ENCODE measurements at regions not wholly inside any gene's neighbourhood (a gene's known extent, or its start where the extent isn't known, plus 50 kb on each side); places are given as distances from the start of the nearest gene placed in this dataset.
"Not testable (repeated sequence)": the region's sequence is repeated elsewhere in the genome, so short reads cannot be mapped to it uniquely, and the experiment has no call there.

DNA sequence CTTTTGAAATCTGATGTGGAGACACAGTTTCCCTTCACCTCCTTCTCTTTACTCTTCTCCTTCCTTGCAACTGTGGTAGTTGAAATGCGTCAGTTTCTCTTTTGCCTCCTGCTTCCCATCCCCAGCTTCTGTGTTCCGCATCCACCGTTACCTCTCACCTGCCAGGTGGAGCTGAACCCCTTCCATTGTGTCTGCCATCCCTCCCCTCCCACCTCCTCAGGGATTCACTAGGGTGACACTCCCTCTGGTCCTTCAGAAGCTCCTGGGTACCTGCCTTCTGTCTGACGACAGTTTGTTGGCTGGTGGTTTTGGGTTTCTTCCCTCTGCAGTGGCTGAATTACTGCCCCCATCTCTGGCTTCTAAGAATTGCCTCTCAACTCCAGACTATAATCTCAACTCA lies 132.1 kb downstream of the SLC24A2 start:
- DNase-seq (ENCODE audit: low spot score) = no peak

DNA sequence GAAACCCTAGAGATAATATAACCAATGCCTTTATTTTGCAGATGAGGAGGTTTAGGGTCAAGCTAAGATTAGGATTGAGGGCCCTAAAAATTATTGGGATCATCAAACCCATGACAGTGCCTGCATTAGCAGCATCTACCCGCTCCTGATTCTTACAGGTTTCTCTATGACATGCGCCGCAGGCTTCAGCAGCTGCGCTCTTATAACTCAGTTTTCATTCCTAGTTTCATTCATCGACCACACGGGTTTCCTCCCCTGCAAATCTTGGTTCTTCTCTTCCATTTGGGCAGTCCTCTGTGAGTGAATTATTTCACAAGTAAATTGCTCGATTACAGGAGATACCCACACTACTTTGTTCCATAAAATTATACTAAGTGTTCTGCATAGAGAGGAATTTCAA lies 137.2 kb downstream of the SLC24A2 start:
- DNase-seq (ENCODE audit: low spot score) = no peak

DNA sequence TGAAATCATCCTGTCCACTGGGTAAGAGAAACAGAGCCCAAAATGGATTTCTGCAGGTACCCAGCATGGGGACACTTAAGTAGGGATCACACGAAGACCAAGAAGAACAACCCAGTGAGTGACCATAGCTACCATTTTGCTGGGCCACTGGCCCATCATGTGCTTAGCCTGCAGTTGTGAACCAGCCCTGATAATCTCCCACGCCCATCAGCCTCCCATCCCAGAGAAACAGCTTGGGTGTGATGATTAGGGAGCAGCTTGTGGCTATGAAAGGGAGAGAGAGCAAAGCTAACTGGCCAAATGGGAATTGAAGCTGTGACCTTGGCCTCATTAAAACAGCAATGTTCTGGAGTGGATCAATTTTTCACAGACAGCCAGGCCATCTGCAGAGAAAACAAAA lies 138.5 kb downstream of the SLC24A2 start:
- no peak for DNase-seq (ENCODE audit: low spot score)

DNA sequence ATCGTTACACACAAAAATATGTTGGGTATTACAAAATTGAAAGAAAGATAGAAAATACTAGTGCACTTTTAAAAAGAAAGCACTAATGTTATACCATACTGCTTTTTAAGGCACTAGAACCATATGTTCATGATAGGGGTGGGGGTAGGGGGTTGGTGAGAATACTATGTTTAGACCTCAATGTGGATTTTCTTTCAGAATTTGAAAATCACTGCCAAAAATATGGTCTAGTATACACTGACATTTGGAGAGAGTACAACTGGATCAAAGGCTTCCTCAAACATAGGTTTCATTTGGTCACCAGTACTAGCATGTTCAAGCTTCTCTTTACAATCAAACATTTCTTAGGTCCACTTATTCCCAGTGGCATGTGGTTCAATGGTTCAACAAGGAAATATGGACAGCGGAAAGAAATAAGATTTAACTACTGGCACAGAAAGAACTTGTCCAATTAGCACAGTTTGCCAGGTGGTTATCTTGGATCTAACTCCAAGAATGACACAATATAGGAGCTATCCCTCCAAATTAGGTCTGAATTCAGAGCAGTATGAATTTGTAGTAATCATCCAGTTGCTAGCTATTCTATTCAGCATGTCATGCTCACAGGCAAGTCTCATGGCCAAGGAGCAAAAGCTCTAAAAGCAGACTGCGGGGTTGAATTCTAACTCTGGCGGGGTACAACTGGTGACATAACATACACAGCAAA lies 139.3 kb downstream of the SLC24A2 start:
- DNase-seq (ENCODE audit: low spot score) = no peak

DNA sequence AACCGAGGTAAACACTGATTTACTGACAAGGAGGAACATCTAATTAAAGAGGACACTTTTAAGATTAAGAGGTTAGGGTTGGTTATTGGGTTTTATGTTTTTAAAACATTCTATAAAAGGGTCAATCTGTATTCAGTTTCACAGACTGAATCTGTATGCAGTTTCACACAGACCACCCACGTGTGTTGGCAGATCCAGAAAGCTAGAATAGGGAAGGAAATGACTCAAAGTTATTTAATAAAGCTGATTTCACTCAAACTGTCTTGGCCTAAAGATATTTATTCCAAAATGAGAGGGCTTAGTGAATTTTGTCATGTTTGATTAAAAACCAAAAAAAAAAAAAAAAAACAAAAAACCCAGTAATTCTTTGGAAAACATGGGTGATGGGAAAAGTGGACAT lies 140.2 kb downstream of the SLC24A2 start:
- no peak for DNase-seq (ENCODE audit: low spot score)

DNA sequence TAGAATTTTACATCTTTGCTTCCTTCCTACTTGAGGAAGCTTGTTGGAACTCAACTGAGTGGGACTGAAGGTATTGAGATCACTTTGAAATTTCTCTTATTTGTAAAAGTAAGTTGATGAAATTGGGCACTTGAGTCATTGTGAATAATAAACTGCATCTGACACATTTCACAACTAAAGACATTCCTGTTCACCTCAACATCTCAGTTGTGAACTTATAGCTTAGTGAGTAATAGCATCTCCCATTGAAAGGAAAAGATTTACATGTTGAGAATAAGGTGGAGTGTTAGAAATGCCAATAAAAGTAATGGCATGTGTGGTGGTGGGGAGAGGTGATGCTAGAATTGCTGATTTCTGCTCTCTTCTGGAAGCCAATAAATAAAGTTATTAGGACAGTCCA lies 145.0 kb downstream of the SLC24A2 start:
- no peak for DNase-seq (ENCODE audit: low spot score)

DNA sequence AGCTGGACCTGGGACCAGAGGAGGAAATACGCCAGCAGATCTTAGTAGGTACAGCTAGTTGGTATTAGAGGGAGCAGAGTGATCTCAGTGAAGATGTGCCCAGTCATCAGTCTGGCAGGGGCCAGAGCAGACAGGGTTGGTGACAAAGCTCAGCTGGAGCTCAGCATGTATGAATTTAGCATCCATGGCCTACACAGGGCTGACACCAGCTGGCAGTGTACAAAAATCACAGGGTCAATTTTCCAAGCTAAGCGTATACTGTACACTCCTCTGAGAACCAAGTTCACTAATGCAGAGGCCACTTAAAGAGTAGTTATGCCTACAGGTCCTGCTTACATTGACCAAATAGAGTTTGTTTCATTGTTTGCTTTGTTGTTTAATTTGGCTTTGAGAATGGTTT lies 146.6 kb downstream of the SLC24A2 start:
- no peak for DNase-seq (ENCODE audit: low spot score)

DNA sequence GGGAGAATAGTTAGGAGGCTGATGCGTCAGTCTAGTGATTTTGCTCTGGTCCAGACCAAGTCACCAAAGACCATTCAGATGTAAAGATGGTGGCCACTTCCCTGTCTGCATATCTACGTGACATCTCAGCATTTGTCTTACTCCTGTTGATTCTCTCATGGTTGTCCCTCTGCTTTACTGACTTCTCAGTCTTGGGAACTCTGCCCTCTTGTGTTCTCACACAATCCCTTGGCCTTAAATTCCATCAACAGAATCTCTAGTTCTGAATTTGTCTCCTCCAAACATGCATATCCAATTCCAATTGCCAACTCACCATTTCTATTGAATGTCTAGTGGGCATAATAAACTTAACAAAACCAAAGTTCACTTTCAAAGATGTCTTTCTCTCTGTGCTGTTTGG lies 147.8 kb downstream of the SLC24A2 start:
- DNase-seq (ENCODE audit: low spot score) = no peak

DNA sequence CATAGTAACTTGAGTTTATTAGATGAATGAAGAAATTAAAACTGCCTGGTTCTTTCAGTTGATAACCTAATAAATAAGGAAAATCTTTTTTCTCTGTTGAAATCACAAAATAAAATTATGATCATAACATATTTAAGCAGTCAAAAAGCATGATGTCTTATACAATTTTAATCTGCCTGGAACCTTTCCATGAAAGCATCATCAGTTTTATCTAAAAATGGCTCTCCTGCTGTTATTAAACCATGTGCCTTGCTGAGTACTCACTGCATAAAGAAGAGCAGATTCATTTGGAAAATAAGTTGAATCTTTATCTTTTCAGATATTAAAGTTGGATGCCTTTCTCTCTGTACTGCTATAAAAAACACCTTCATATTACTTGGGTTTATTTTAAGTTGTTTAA lies 148.8 kb downstream of the SLC24A2 start:
- DNase-seq (ENCODE audit: low spot score) = no peak

DNA sequence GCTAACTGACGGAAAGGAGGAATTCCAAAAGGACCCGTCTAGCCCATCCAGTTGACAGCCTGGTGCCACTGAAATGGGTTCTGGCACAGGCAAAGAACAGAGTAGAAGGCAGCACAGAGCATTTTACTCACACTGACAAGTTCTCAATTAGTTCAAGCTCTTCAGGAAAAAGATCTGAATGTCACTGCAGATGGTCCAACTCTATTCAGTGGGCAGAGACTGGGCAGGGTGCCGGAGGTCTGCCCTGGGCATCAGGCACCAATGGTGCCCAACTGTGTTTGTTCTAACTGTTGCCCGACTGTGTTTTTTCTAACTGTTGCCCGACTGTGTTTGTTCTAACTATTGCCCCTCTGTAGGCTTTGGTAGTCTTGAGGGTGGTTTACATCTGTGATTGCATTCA lies 151.8 kb downstream of the SLC24A2 start:
- no peak for DNase-seq (ENCODE audit: low spot score)

DNA sequence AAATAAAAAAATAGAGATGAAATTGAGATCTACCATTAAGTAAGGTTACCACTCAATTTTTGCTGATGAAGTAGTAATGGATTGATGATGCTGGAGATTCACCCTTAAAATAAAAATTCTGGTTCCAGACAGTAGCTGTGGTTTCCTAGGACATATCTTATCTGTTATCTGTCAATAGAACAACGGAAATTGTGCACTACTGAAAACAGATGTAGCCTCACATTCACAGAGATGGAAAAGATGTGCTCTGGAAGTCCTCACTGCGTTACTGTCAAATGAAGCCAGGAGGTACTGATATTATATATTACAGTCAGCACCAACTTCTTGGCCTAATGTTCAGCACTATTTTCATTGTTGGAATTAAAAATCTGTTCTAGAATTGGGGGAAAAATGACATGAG lies 154.0 kb downstream of the SLC24A2 start:
- DNase-seq (ENCODE audit: low spot score) = no peak

DNA sequence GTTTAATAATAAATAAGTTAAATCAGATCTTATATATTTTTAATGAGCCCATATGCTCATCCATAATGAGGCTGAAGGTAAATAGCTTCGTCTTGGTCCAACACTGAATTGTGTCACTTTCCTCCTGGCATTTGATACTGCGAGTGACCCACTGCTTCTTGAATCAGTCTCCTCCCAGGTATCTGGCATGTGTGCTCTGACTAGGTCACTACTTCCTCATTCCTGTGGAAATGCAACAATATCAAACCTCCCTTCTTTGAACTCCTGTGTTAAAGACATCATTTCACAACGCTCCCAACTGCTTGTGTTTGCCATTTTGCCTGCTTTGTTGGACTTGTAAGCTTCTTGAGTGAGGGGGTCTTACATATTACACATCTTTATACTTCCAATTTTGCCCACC lies 157.7 kb downstream of the SLC24A2 start:
- DNase-seq (ENCODE audit: low spot score) = no peak

DNA sequence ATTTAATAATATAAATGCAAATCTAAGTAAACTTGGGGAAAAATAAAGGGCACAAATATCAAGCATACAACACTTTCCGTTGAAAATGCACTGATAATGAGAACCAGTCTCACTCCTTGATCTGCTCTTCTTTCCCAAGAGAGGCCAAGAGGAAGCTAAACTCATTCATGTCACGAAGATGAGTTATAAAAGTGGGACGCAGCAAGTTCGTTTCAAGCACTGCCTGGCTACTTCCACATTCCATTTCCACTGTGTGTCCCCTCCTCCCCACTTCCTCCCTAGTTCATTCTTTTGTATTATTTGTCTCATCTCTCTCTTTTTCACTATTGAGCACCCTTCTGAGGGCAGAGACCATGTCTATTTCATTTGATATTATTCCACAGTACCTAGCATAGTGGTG lies 158.1 kb downstream of the SLC24A2 start:
- peak; percentile 6 for DNase-seq (ENCODE audit: low spot score)

DNA sequence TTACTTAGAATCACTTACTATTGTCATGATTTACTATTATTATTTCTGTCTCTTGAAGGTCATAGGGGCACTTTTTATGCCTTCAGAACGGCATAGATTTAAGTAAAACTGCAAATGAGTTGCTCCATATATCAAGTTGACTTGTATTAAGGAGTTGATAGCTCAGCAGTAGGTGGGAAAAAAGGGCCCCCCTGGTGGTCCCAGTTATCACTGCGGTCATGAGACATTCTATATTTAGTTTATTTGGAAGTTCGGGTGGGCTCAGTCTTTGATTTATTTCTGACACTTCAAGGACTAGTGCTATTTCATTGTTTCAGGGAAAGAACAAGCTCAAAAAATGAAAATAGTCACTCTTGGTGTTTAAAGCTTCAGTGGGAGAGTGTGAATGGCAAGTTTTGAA lies 159.3 kb downstream of the SLC24A2 start:
- no peak for DNase-seq (ENCODE audit: low spot score)

DNA sequence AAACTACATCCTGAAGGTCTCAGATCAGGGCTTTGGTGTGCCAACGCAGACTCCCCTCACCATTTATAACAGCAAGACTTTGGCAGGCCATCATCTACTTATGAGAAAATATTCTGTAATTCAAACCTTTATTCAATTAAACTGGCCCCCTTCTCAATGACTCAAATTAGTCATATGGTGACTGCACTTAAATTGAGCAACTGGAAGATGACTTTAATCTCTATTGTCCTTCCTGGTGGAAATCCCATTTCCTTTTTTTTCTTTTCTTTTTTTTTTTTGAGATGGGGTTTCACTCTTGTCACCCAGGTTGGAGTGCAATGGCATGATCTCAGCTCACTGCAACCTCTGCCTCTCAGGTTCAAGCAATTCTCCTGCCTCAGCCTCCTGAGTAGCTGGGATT lies 163.4 kb downstream of the SLC24A2 start:
- DNase-seq (ENCODE audit: low spot score) = not testable (repeated sequence)

DNA sequence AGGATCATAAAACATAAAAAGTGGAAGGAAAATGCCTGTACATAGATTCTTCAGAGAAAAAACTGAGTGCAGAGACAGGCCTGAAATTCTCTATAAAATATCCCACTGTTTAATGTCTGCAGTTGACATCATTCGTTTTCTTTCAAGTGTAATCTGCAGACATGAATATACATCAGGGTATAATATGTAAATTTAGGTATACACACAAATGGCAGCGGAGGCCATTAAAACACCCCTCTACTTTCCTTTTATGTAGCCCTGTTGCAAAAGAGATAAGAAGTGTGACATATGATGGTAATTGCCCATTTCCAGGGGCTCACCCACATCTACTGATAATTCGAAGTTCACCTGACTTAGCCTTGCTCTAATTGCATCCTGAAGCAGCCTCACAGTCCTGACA lies 164.3 kb downstream of the SLC24A2 start:
- no peak for DNase-seq (ENCODE audit: low spot score)

DNA sequence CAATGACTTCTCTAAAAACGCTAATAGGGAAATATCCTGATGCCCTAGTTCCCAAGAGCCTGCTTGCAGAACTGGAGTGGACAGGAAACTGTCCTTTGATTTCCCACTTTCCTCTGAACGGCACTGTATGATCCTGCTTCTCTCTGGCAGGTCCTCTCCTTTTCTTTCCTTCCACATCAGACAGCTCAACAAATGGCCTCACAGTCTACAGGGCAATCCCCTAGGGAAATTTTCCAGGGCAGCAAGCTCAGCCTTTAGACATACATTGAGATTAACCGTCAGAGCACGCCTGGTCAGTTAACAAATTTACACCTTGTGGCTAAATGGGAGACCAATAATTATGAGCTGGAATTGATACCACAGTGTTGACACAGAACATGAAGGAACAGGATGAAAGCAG lies 164.9 kb downstream of the SLC24A2 start:
- DNase-seq (ENCODE audit: low spot score) = no peak

DNA sequence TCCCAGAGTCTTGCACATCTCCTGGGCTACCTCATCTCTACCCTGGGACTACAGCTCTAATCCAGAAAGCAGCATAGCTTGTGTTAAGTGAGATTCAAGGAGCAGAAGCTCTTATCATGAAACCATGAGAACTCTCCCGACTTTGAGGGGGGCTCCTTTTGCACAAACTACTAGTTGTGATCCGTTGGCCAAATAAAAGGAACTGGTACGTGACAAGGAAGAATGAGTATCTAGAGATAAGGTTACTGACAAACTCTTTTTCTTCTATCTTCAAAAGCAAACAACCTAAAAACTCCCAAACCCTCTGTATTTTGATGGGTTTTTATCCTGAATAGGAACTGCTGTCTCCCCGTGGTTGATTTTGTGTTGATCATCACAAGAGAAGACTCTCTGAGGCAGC lies 168.5 kb downstream of the SLC24A2 start:
- DNase-seq (ENCODE audit: low spot score) = no peak

DNA sequence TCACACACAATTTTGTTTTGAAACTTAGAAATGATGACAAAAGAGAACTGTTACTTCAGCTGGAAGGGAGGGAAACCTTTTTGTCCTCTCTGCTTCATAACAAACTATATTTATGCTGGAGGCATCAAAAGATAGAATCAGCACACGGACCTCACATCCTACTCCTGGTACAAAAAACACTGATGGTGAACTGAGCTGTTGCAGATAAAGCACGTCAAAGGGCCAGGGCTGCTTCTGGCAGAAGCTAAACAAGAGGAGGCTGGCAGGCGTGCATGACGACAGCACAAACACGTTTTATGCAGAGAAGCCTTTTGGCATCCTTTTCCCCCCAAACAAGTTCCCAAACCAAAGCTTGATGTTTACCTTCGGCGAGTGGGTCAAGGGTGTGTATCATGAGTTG lies 169.6 kb downstream of the SLC24A2 start:
- DNase-seq (ENCODE audit: low spot score) = no peak

DNA sequence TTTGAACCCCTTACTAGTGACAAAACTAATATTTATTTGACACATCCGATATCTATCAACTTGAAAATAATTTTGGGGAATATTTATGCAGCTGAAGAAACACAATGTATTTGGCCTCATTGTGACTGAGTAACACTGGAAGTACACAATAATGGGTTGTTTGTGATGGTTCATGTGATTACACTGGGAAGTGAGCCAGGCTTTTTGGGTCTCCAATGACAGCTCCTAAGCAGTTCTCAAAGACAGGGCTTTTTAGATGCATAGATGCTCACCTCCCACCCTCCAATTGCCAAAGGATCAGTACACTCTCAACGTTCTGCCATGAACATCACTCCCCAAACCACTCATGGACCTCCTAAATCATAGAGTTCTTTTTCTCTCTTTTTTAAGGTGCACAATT lies 170.0 kb downstream of the SLC24A2 start:
- DNase-seq (ENCODE audit: low spot score) = no peak

DNA sequence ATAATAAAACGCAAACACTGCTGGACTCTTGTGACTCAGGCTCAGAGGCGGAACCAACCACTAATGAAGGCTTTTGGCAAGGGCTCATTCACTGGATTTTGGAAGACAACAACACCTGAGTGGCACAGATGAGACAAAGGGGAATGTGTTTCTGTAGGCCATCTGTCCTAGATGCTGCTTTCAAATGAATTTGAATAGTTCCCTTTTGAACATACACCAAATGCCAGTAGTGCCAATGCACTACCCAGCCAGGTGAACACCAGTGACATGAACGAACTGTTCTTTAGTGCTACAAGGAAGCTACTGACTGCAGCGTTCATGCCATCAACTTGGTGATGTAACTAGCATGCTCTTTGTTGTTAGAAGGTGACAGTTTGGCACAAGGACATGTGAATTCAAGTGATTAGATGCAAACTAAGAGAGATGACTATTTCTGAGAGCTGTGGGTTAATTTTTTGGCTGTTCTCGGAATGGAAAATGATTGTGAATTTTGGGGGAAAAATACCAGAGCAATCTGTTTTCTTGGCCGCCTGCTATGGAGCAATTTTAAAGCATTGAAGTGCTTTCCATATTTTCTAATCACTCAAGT lies 173.7 kb downstream of the SLC24A2 start:
- no peak for DNase-seq (ENCODE audit: low spot score)

DNA sequence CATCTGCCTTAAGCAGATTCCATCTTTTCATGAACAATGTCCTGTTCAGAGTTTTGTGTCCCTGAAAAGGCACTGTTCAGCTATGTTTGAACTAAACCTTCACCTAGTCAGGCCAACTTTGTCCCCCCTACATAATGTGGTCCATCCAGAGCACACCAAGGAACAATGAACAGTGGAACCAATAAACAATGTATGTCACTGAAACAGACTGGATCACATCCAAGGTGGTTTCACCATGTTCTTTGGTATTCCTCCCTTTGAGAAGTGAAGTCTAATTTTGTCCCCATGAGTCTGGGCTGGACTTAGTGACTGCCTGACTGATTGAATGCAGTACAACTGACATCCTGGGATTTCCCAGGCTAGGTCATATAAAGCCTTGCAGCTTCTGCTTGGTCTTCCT lies 174.5 kb downstream of the SLC24A2 start:
- no peak for DNase-seq (ENCODE audit: low spot score)

DNA sequence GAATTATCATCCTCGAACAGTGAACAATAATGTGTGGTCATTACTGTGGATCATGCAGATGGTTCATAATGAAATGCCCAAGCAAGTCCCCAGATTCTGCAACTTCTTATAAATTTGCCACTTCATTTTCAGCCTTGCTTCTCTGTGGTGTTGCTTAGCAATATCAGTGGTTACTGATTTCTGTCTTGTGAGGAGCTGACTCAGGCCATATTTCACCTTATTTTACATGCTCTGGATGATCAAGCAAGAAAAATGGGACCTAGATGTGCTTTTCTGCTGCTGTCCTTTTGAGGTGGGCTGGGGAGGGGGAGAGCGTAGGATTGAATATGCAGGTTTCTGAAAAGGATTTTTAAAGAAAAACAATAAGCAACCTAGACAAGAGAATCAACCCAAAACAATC lies 188.3 kb downstream of the SLC24A2 start:
- no peak for DNase-seq (ENCODE audit: low spot score)

DNA sequence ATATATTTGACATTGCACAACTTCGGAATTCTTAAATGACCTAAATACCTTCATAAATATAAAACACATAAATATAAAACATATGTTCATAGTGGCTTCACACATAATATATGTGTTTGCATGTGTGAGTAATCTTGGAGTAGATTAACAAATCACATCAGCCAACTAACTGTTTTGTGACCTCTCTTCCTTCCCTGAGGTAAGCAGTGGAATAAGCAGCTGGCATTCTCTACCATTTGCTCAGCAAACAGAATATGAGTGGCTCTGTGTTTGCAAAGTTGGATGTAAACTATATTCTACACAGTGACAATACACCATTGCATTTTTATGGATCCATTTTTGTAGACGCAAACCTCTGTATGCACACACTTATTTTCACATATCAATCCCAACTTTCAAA lies 189.9 kb downstream of the ACER2 start:
- no peak for DNase-seq (ENCODE audit: low spot score)

Measured in A172 (cell line).